Breast epithelium (tissue), 4 donors: ENCODE measurements at regions not wholly inside any gene's neighbourhood (a gene's known extent, or its start where the extent isn't known, plus 50 kb on each side); places are given as distances from the start of the nearest gene placed in this dataset.

Source experiments
- DNase-seq, 2 donors: peaks; one replicate each; pipeline ENCODE4 v3.0.0-alpha.2; 2019; ENCODE audit warnings: low spot score in 2 of 2
- H3K27ac ChIP-seq, 2 donors: fragments of 200-600 bp; sonication (generic) in 1 of 2; one replicate each; pipeline ENCODE4 v1.5.1; 2016 to 2019; ENCODE audit warnings: mild to moderate bottlenecking in 1 of 2
- H3K27me3 ChIP-seq, 2 donors: fragments of 200-600 bp; sonication (generic) in 1 of 2; one replicate each; pipeline versions ENCODE4 v1.5.1 to v1.6.0; 2017 to 2019; ENCODE audit warnings: control low read depth in 1 of 2, mild to moderate bottlenecking in 1 of 2
- H3K36me3 ChIP-seq: fragments of 200-600 bp; one replicate; pipeline ENCODE4 v1.5.1; 2019
- H3K4me1 ChIP-seq, 2 donors: fragments of 200-600 bp; sonication (generic); one replicate each; pipeline ENCODE4 v1.5.1; 2016 to 2019; ENCODE audit warnings: control low read depth in 1 of 2
- H3K4me3 ChIP-seq, 3 donors: fragments of 200-600 bp; sonication (generic); 1 replicate in 2 of 3; 2 replicates in 1 of 3; pipeline ENCODE4 v1.5.1; 2016 to 2019; ENCODE audit warnings: mild to moderate bottlenecking in 3 of 3, moderate library complexity in 2 of 3
- H3K9me3 ChIP-seq, 2 donors: fragments of 200-600 bp; sonication (generic) in 1 of 2; one replicate each; pipeline ENCODE4 v1.5.1; 2016 to 2019; ENCODE audit warnings: control low read depth in 1 of 2
- POLR2A ChIP-seq: fragments of 450-650 bp; IDR thresholded peaks from one replicate; pipeline ENCODE4 v1.6.1; 2016; ENCODE audit warnings: antibody characterized with exemption, mild to moderate bottlenecking, moderate library complexity
- POLR2AphosphoS5 ChIP-seq, 3 donors: sonication (generic); formaldehyde crosslinking; IDR thresholded peaks; one replicate each; pipeline ENCODE4 v1.6.1; 2017; ENCODE audit warnings: antibody characterized with exemption in 3 of 3
- intact Hi-C: fragments of 100-400 bp; cut with DNase I; formaldehyde crosslinking; loops from one replicate; pipeline ENCODE4 v1.15.1; 2023; ENCODE audit warnings: low total_unique reads
- TF ChIP-seq, protein P1 (sequence below), 3 donors: fragments of 450-650 bp; IDR thresholded peaks; one replicate each; pipeline ENCODE4 v1.5.1; 2016 to 2017; ENCODE audit warnings: antibody characterized with exemption in 3 of 3, mild to moderate bottlenecking in 3 of 3, moderate library complexity in 3 of 3

DNA sequence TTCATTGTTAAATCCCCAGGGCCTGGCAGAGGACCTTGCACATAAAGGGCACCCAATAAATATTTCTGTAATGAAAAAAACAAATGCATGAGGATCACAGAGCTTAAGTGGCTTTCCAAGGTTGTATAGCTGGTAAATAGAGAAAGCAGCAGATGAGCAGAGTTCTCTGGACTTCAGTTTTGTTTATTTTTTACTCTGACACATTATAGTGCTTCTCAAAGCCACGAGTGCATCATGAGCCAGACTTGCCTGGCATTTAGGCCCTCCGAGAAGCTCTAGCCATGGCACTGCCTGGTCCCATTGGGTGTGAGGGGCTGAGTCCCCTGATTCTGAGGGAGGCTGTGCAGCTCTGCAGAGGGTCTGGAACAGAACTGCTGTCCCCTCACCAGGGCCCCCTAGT is 87.2 kb upstream of the ZNF32 start:
- H3K27me3 ChIP-seq = no peaks in the 10 kb centered on the region
- DNase-seq = no peak
- intact Hi-C loops = no loop called here

DNA sequence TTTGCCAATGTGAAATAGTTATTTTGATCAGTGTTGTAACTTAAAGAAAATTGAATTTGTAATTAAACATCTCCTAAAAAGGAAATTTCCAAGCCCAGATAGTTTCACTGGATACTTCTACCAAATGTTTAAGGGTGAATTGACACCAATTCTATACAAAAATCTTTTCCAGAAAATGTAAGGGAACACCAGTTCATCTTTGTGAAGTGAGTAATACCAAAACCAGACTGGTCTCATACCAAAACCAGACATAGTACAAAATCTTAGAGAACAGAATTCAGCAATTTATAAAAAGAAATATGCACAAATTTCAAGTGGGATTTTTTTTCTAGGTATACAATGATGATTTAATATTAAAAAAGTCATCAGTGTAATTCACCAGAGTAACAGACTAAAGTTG is 86.0 kb upstream of the ZNF32 start:
- Histone ChIP-seq H3K4me1 (no peaks in the 10 kb centered on the region), H3K27me3 (no peaks in the 10 kb centered on the region), H3K27ac (no peak overlapping the region), H3K4me3 (no peak overlapping the region), H3K36me3 (no peaks in the 10 kb centered on the region), H3K9me3 (peaks cover 12 to 21% of the 10 kb centered on the region in 2 donors)
- intact Hi-C loops = no loop called here
- TF ChIP-seq POLR2AphosphoS5 (IDR thresholded peaks at IDR 0.05) = no peak
- TF ChIP-seq, protein P1, sequence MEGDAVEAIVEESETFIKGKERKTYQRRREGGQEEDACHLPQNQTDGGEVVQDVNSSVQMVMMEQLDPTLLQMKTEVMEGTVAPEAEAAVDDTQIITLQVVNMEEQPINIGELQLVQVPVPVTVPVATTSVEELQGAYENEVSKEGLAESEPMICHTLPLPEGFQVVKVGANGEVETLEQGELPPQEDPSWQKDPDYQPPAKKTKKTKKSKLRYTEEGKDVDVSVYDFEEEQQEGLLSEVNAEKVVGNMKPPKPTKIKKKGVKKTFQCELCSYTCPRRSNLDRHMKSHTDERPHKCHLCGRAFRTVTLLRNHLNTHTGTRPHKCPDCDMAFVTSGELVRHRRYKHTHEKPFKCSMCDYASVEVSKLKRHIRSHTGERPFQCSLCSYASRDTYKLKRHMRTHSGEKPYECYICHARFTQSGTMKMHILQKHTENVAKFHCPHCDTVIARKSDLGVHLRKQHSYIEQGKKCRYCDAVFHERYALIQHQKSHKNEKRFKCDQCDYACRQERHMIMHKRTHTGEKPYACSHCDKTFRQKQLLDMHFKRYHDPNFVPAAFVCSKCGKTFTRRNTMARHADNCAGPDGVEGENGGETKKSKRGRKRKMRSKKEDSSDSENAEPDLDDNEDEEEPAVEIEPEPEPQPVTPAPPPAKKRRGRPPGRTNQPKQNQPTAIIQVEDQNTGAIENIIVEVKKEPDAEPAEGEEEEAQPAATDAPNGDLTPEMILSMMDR (IDR thresholded peaks at IDR 0.05) = no peak
- no peak for DNase-seq

More for the DNA sequence above, 87.2 kb upstream of the ZNF32 start:
- H3K27ac ChIP-seq = no peak overlapping the region
- H3K4me1 ChIP-seq = no peaks in the 10 kb centered on the region
- TF ChIP-seq POLR2A (no peak), POLR2AphosphoS5 (IDR thresholded peaks at IDR 0.05) (no peak)
- TF ChIP-seq, protein P1 (IDR thresholded peaks at IDR 0.05) = no peak
- H3K9me3 ChIP-seq = peaks cover under 1 to 10% of the 10 kb centered on the region in 2 donors
- H3K36me3 ChIP-seq = no peaks in the 10 kb centered on the region
- H3K4me3 ChIP-seq = no peak overlapping the region

DNA sequence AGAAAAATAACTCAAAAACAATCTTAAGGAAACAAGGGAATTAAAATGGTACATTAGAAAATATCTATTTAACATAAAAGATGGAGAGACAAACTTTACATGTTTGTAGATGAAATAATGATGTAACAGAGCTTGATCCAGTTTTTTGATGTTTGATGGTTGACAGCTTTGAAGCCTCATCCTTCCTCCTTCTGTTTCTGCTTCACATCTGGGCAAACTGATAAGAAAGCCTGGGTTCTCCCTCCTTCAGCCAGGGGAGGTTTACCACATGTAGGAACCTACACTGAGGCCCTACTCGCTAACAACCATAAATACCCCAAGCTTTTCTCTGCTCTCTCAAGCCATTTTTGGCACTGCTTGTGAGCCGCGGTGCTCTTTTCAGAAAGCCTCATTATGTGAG is 82.8 kb upstream of the ZNF32 start:
- Histone ChIP-seq H3K27me3 (no peaks in the 10 kb centered on the region), H3K9me3 (peaks cover 26 to 44% of the 10 kb centered on the region in 2 donors), H3K4me3 (no peak overlapping the region), H3K27ac (no peak overlapping the region), H3K36me3 (no peaks in the 10 kb centered on the region), H3K4me1 (no peaks in the 10 kb centered on the region)
- DNase-seq = no peak
- intact Hi-C loops = no loop called here
- TF ChIP-seq, protein P1 (IDR thresholded peaks at IDR 0.05) = no peak
- no peak for TF ChIP-seq POLR2A

GRCh38 chr10:43728425-43728824 is 79.7 kb upstream of the ZNF32 start:
- TF ChIP-seq, protein P1 (IDR thresholded peaks at IDR 0.05) = no peak
- no peak for TF ChIP-seq POLR2A
- no peak for TF ChIP-seq POLR2AphosphoS5 (IDR thresholded peaks at IDR 0.05)
- H3K27ac ChIP-seq = no peak overlapping the region
- no peaks in the 10 kb centered on the region for H3K27me3 ChIP-seq
- H3K36me3 ChIP-seq = no peaks in the 10 kb centered on the region
- intact Hi-C loops = no loop called here
- H3K4me1 ChIP-seq = no peaks in the 10 kb centered on the region
- peaks cover 31 to 65% of the 10 kb centered on the region in 2 donors for H3K9me3 ChIP-seq
- DNase-seq = no peak
- no peak overlapping the region for H3K4me3 ChIP-seq

DNA sequence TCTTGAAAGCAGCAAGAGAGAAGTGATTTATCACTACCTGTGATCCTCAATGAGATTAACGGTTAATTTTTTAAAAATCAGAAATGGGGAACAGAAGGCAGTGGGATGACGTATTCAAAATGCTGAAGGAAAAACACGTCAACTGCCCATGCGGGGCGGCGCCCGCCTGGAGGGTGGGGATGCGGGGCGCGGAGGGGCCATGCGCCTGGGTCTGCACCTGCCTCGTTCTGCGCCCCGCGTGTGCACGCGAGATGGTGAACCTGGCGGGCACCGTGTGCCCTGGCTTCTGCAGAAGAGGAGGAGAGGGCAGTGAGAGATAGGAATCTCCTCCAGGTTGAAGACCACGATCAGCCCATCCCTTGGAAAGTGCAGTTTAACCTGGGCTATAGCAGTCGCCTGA is 79.3 kb upstream of the ZNF32 start:
- TF ChIP-seq, protein P1 (IDR thresholded peaks at IDR 0.05) = no peak
- TF ChIP-seq POLR2AphosphoS5 (IDR thresholded peaks at IDR 0.05) (no peak), POLR2A (no peak)
- Histone ChIP-seq H3K27me3 (no peaks in the 10 kb centered on the region), H3K27ac (no peak overlapping the region), H3K4me1 (no peaks in the 10 kb centered on the region), H3K36me3 (no peaks in the 10 kb centered on the region), H3K9me3 (peaks cover 31 to 65% of the 10 kb centered on the region in 2 donors), H3K4me3 (no peak overlapping the region)
- intact Hi-C loops = no loop called here
- DNase-seq = no peak
